GM23338 (cell line): ENCODE measurements at regions not wholly inside any gene's neighbourhood (a gene's known extent, or its start where the extent isn't known, plus 50 kb on each side); places are given as distances from the start of the nearest gene placed in this dataset.

Experiments used
- CTCF ChIP-seq, 2 experiments: fragments of 200-600 bp in 1 of 2; sonication (generic) in 1 of 2; conservative IDR thresholded peaks; 2 replicates each; pipeline versions ENCODE4 v1.5.1 to v1.6.1; 2016 to 2017; ENCODE audit warnings: antibody characterized with exemption in 2 of 2, low read depth in 2 of 2, mild to moderate bottlenecking in 2 of 2, moderate library complexity in 1 of 2
- EZH2 ChIP-seq: fragments of 200-600 bp; sonication (generic); IDR thresholded peaks from one replicate; pipeline ENCODE4 v1.8.0; 2017; ENCODE audit warnings: antibody characterized with exemption, mild to moderate bottlenecking, low read depth; ENCODE audit not compliant: unreplicated experiment
- EZH2phosphoT487 ChIP-seq: fragments of 200-600 bp; sonication (generic); IDR thresholded peaks from one replicate; pipeline ENCODE4 v1.8.1; 2018; ENCODE audit warnings: antibody characterized with exemption; ENCODE audit not compliant: unreplicated experiment
- JUNB ChIP-seq: IDR thresholded peaks from one replicate; pipeline ENCODE4 v1.6.1; 2016; ENCODE audit warnings: antibody characterized with exemption; ENCODE audit not compliant: unreplicated experiment
- NANOG ChIP-seq: IDR thresholded peaks from 2 replicates; pipeline ENCODE4 v1.6.1; 2016; ENCODE audit warnings: antibody characterized with exemption, borderline replicate concordance
- REST ChIP-seq: IDR thresholded peaks from one replicate; pipeline ENCODE4 v1.6.1; 2018; ENCODE audit warnings: antibody characterized with exemption; ENCODE audit not compliant: unreplicated experiment

GRCh38 chr1:57591842-57592241 lies 168.0 kb upstream of the DAB1 start:
- TF ChIP-seq EZH2phosphoT487 (no peak), CTCF (conservative IDR thresholded peaks at IDR 0.05; ENCODE audit: low read depth in 2 of 2) (no peak), NANOG (no peak), REST (no peak), EZH2 (no peak), JUNB (no peak)
